ENCODE measurements at regions not wholly inside any gene's neighbourhood (a gene's known extent, or its start where the extent isn't known, plus 50 kb on each side); places are given as distances from the start of the nearest gene placed in this dataset.

DNA sequence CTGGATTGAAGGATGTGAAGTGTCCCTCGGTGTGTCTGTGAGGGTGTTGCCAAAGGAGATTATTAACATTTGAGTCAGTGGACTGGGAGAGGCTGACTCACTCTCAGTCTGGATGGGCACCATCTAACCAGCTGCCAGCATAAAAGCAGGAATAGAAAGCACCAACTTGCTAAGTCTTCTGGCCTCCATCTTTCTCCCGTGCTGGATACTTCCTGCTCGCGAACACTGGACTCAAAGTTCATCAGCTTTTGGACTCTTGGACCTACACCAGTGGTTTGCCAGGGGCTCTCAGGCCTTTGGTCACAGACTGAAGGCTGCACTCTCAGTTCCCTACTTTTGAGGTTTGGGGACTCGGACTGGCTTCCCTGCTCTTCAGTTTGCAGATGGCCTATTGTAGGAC, 220.3 kb upstream of the LRFN2 start:
- Mint-ChIP-seq H3K36me3 (no peaks in the 10 kb centered on the region), H3K27ac (no peak overlapping the region), H3K4me1 (peaks cover 0 to under 1% (median 0%) of the 10 kb centered on the region in 7 donors), H3K9me3 (no peaks in the 10 kb centered on the region), H3K4me3 (no peak overlapping the region), H3K27me3 (peaks cover 0 to 3% (median 0%) of the 10 kb centered on the region in 5 donors)
- no peaks in the 10 kb centered on the region for H3K9me3 ChIP-seq (ENCODE audit: control insufficient read depth in 2 of 3, low read length in 3 of 3)
- H3K27me3 ChIP-seq (ENCODE audit: control insufficient read depth in 2 of 2, insufficient read depth in 2 of 2, low read length in 2 of 2): no peaks in the 10 kb centered on the region
- CTCF ChIA-PET: no interaction called here
- DNase-seq: no peak
- POLR2A ChIA-PET: no interaction called here
- H3K36me3 ChIP-seq (ENCODE audit: control insufficient read depth in 2 of 3, insufficient read depth in 3 of 3, low read length in 3 of 3): no peaks in the 10 kb centered on the region
- H3K4me3 ChIP-seq (ENCODE audit: low read length): no peak overlapping the region
- ATAC-seq: no peak
- no peaks in the 10 kb centered on the region for H3K4me1 ChIP-seq (ENCODE audit: control insufficient read depth in 2 of 2, insufficient read depth in 2 of 2, low read length in 2 of 2)
- intact Hi-C loops (cut with micrococcal nuclease): no loop called here
- no peak overlapping the region for H3K27ac ChIP-seq (ENCODE audit: low read depth, low read length)

DNA sequence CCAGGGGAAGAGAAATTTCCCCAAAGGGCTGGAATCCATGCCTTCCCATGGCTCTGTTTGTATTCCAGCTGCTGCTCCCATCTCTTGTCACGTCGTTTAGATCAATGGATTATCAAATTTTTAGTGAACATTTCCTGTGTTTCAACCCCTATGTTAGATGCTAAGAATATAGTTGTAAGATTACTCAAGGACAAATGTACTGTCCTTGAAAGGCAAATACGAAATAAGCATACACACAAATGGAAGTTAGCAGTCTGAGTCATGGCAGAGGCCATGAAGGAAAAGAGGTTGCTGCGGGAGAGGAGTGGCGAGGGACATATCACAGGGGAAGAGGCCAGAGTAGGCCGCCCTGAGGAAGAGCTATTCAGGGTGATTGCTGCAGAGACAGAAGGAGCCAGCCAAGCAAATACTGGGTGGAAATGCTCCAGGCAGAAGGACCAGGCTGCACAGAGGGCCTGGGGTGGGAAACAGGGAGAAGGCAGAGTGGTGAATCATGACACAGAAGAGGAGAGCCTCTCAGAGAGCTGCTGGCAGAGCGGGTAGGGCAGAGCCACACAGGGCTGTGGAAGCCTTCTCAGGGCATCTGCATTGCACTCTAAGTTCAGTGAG, 219.2 kb upstream of the LRFN2 start:
- H3K4me1 ChIP-seq (ENCODE audit: control insufficient read depth in 2 of 2, insufficient read depth in 2 of 2, low read length in 2 of 2): no peaks in the 10 kb centered on the region
- H3K9me3 ChIP-seq (ENCODE audit: control insufficient read depth in 2 of 3, low read length in 3 of 3): no peaks in the 10 kb centered on the region
- Mint-ChIP-seq H3K4me1 (peaks cover 0 to 4% (median 0%) of the 10 kb centered on the region in 7 donors), H3K4me3 (no peak overlapping the region), H3K27me3 (peaks cover 0 to 3% (median 0%) of the 10 kb centered on the region in 5 donors), H3K27ac (peak overlapping the region in 1 of 9 donors; percentile 0), H3K36me3 (no peaks in the 10 kb centered on the region), H3K9me3 (no peaks in the 10 kb centered on the region)
- CTCF ChIA-PET: no interaction called here
- DNase-seq (no peak), ATAC-seq (no peak)
- intact Hi-C loops (cut with micrococcal nuclease): no loop called here
- POLR2A ChIA-PET: no interaction called here
- H3K27ac ChIP-seq (ENCODE audit: low read depth, low read length): no peak overlapping the region
- H3K36me3 ChIP-seq (ENCODE audit: control insufficient read depth in 2 of 3, insufficient read depth in 3 of 3, low read length in 3 of 3): no peaks in the 10 kb centered on the region
- no peaks in the 10 kb centered on the region for H3K27me3 ChIP-seq (ENCODE audit: control insufficient read depth in 2 of 2, insufficient read depth in 2 of 2, low read length in 2 of 2)
- no peak overlapping the region for H3K4me3 ChIP-seq (ENCODE audit: low read length)

DNA sequence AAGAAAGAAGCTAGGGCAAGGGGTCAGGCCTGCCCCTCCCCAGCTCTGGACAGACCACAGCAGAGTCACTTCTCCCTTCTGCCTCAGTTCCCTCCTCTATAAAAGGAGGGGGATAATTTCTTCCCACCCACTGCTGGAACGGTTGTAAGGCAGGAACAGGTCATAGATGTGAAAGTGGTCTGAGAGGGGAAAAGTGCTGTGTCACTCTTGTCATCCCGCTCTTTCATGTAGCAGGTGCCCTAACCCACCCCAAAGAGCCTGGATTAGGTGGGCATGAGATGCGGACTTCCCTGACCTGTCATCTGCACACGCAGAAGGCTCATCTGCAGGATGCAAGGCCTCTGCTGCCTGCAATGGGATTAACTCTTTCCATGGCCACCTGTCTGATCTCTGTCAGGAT, 218.2 kb upstream of the LRFN2 start:
- H3K27me3 Mint-ChIP-seq: peaks cover 0 to 3% (median 0%) of the 10 kb centered on the region in 5 donors
- H3K9me3 Mint-ChIP-seq: no peaks in the 10 kb centered on the region
- no peaks in the 10 kb centered on the region for H3K4me1 ChIP-seq (ENCODE audit: control insufficient read depth in 2 of 2, insufficient read depth in 2 of 2, low read length in 2 of 2)
- H3K9me3 ChIP-seq (ENCODE audit: control insufficient read depth in 2 of 3, low read length in 3 of 3): no peaks in the 10 kb centered on the region
- H3K27me3 ChIP-seq (ENCODE audit: control insufficient read depth in 2 of 2, insufficient read depth in 2 of 2, low read length in 2 of 2): no peaks in the 10 kb centered on the region
- DNase-seq (no peak), ATAC-seq (no peak)
- H3K36me3 ChIP-seq (ENCODE audit: control insufficient read depth in 2 of 3, insufficient read depth in 3 of 3, low read length in 3 of 3): no peaks in the 10 kb centered on the region
- H3K27ac ChIP-seq (ENCODE audit: low read depth, low read length): no peak overlapping the region
- H3K4me3 Mint-ChIP-seq: no peak overlapping the region
- CTCF ChIA-PET: no interaction called here
- no peaks in the 10 kb centered on the region for H3K36me3 Mint-ChIP-seq
- H3K4me3 ChIP-seq (ENCODE audit: low read length): no peak overlapping the region
- H3K27ac Mint-ChIP-seq: peak overlapping the region in 1 of 9 donors; percentile 49
- H3K4me1 Mint-ChIP-seq: peaks cover 0 to 4% (median 0%) of the 10 kb centered on the region in 7 donors
- POLR2A ChIA-PET: no interaction called here
- intact Hi-C loops (cut with micrococcal nuclease): no loop called here

DNA sequence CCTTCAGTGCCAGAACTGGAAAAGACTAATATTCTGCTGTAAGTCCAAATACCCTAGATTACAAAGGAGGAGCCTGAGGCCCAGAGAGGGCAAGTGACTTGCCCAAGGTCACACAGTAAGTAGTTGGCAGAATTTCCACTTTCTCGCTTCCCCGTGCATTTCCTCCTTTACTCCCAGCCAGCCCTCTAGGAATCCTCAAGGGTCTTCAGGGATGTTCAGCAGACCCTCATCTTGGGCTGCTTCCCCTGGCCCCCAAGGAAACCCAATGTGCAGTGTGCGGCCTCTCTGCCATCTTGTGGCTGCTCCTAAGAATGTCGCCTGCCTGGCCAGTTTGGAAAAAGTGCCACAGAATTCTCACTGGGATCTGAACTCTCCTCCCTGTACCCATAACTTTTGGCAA, 217.7 kb upstream of the LRFN2 start:
- Mint-ChIP-seq H3K27ac (peak overlapping the region in 1 of 9 donors; percentile 7), H3K27me3 (peaks cover 0 to 3% (median 0%) of the 10 kb centered on the region in 5 donors), H3K9me3 (no peaks in the 10 kb centered on the region), H3K4me1 (peaks cover 0 to 4% (median 0%) of the 10 kb centered on the region in 7 donors), H3K4me3 (no peak overlapping the region), H3K36me3 (no peaks in the 10 kb centered on the region)
- no peaks in the 10 kb centered on the region for H3K36me3 ChIP-seq (ENCODE audit: control insufficient read depth in 2 of 3, insufficient read depth in 3 of 3, low read length in 3 of 3)
- ChIA-PET CTCF (no interaction called here), POLR2A (no interaction called here)
- no peak overlapping the region for H3K27ac ChIP-seq (ENCODE audit: low read depth, low read length)
- H3K4me1 ChIP-seq (ENCODE audit: control insufficient read depth in 2 of 2, insufficient read depth in 2 of 2, low read length in 2 of 2): no peaks in the 10 kb centered on the region
- H3K9me3 ChIP-seq (ENCODE audit: control insufficient read depth in 2 of 3, low read length in 3 of 3): no peaks in the 10 kb centered on the region
- ATAC-seq: no peak
- no peaks in the 10 kb centered on the region for H3K27me3 ChIP-seq (ENCODE audit: control insufficient read depth in 2 of 2, insufficient read depth in 2 of 2, low read length in 2 of 2)
- H3K4me3 ChIP-seq (ENCODE audit: low read length): no peak overlapping the region
- no peak for DNase-seq
- intact Hi-C loops (cut with micrococcal nuclease): no loop called here

DNA sequence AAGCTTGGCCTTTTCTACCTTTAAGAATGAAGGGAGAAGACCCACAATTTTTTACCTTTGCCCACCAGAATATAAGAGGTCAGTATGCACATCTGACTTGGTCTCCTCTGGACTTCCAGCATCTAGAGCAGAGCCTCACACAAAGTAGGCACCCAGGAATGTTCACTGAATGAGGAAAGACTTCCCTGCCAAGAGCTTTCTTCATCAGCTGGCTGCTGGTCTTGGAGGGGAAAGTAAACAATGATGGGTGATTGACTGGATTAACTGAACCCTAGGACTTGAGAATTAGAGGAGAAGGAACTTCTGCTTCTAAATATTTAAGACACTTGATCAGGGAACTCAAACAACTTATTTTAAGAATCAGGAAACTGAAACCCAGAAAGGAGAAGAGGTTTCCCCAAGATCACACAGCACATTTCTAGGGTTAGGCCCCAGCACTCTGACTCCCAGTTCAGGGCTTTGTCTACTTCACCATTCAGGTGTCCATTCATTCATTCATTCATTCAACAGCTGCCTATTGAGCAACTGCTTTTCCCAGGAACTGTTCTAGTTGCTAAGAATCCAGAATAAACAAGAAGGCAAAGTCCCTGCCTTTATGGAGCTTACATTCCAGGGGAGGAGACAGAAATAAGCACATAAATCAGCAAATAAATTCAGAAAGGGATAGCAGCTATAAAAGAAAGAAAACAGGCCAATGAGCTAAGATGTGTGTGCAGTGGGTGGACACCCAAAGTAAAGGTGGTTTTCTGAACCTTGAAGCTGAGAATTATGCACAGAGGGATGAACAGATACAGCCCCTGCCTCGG, 216.9 kb upstream of the LRFN2 start:
- no peaks in the 10 kb centered on the region for H3K36me3 Mint-ChIP-seq
- Histone ChIP-seq H3K4me1 (ENCODE audit: control insufficient read depth in 2 of 2, insufficient read depth in 2 of 2, low read length in 2 of 2) (no peaks in the 10 kb centered on the region), H3K36me3 (ENCODE audit: control insufficient read depth in 2 of 3, insufficient read depth in 3 of 3, low read length in 3 of 3) (no peaks in the 10 kb centered on the region), H3K27me3 (ENCODE audit: control insufficient read depth in 2 of 2, insufficient read depth in 2 of 2, low read length in 2 of 2) (no peaks in the 10 kb centered on the region), H3K27ac (ENCODE audit: low read depth, low read length) (no peak overlapping the region), H3K4me3 (ENCODE audit: low read length) (no peak overlapping the region), H3K9me3 (ENCODE audit: control insufficient read depth in 2 of 3, low read length in 3 of 3) (no peaks in the 10 kb centered on the region)
- no peak overlapping the region for H3K4me3 Mint-ChIP-seq
- no peak overlapping the region for H3K27ac Mint-ChIP-seq
- ATAC-seq (no peak), DNase-seq (no peak)
- peaks cover 0 to 6% (median 0%) of the 10 kb centered on the region in 5 donors for H3K27me3 Mint-ChIP-seq
- intact Hi-C loops (cut with micrococcal nuclease): no loop called here
- peaks cover 0 to 4% (median 0%) of the 10 kb centered on the region in 7 donors for H3K4me1 Mint-ChIP-seq
- POLR2A ChIA-PET: no interaction called here
- H3K9me3 Mint-ChIP-seq: no peaks in the 10 kb centered on the region
- CTCF ChIA-PET: no interaction called here

DNA sequence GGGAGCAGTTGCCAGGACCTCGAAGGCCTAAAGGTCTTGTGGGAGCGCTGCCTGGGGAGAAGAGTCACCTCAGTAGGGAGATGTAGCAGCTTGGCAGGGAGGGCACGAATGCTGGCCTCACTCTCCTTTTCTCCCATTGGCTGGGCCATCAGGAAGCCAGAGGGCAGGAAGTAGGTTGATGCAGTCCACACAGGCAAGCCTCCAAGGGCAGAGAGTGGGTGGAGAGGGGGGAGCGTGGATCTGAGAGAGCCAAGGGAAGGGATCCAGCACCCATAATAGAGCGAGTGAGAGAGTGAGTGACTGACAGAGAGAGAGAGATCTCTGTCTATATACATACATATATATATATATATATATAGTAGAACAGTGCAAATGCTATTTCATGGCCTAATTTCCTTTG, 215.3 kb upstream of the LRFN2 start:
- no peak for ATAC-seq

More for the DNA sequence above, 215.3 kb upstream of the LRFN2 start:
- CTCF ChIA-PET: interaction anchor here (0.7 kb wide), 1 partner anchor 223 kb away, joined by 3 read pairs; no protein-coding TSS in a partner anchor
- Mint-ChIP-seq H3K36me3 (no peaks in the 10 kb centered on the region), H3K27ac (no peak overlapping the region), H3K4me1 (peaks cover 0 to 4% (median 0%) of the 10 kb centered on the region in 7 donors), H3K9me3 (no peaks in the 10 kb centered on the region), H3K4me3 (no peak overlapping the region), H3K27me3 (peaks cover 0 to 6% (median 0%) of the 10 kb centered on the region in 5 donors)
- Histone ChIP-seq H3K4me3 (ENCODE audit: low read length) (no peak overlapping the region), H3K9me3 (ENCODE audit: control insufficient read depth in 2 of 3, low read length in 3 of 3) (no peaks in the 10 kb centered on the region), H3K4me1 (ENCODE audit: control insufficient read depth in 2 of 2, insufficient read depth in 2 of 2, low read length in 2 of 2) (no peaks in the 10 kb centered on the region), H3K27ac (ENCODE audit: low read depth, low read length) (no peak overlapping the region), H3K36me3 (ENCODE audit: control insufficient read depth in 2 of 3, insufficient read depth in 3 of 3, low read length in 3 of 3) (no peaks in the 10 kb centered on the region), H3K27me3 (ENCODE audit: control insufficient read depth in 2 of 2, insufficient read depth in 2 of 2, low read length in 2 of 2) (no peaks in the 10 kb centered on the region)
- DNase-seq: no peak
- intact Hi-C loops (cut with micrococcal nuclease): no loop called here
- POLR2A ChIA-PET: no interaction called here

All from naive thymus-derived CD4-positive, alpha-beta T cell (primary cell).